NOMO-1 (cell line): ENCODE measurements at regions not wholly inside any gene's neighbourhood (a gene's known extent, or its start where the extent isn't known, plus 50 kb on each side); places are given as distances from the start of the nearest gene placed in this dataset.
"Not testable (repeated sequence)": the region's sequence is repeated elsewhere in the genome, so short reads cannot be mapped to it uniquely, and the experiment has no call there.

Experiments used
- DNase-seq, 2 experiments: peaks; one replicate each; lab custom pipeline; 2025; ENCODE audit not compliant: unreplicated experiment in 2 of 2; lab: John Stamatoyannopoulos, UW

DNA sequence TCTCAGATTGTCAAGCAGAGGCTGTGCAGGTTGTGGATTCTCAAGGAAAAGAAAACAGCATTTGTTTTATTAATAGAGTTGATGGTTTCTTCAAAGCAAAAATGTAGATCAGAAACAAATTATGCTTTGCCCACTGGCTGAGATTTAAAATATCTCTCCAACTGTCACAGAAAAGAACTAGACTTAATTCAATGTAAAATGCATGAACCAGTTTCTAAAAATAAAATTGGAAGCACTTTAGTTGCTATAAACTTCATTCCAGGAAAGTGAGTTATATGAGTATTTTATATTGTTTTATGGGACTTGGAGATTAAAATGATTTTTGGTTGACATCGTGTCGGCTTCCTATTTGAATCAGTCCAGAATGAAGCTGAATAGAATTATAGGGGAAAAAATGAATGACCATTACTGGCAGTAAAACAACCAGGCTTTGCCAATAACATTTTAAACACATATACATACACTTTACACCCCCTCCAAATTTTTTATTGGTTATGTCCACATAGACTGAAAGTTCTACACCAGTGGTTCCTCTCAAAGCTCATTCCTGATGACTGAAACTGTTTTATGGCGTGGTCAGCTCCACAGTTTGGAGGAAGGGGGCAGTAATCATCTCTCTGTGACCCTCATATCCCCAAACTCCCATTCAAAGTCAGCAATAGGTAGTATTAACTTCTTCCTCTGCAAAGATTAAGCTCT lies 55.5 kb upstream of the DAAM1 start:
- no peak for DNase-seq

DNA sequence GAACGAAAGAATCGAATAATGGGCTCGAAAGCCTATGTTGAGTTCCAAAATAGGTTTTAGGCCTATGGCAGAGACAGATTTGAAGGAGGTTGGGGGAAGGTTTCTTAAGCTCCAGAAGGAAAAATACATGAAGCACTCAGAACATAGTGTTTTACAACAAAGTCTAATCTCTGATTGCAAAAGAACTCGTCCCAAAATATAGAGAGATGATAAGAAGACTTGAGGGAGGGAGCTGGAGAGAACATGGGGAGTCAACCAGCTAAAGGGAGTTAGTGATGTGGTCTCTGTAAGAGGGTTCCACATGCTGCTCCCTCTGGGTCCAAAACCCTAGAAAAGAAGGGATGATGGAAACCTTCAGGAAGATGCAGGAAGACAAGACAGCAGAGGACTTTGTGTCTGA lies 54.8 kb upstream of the DAAM1 start:
- no peak for DNase-seq

DNA sequence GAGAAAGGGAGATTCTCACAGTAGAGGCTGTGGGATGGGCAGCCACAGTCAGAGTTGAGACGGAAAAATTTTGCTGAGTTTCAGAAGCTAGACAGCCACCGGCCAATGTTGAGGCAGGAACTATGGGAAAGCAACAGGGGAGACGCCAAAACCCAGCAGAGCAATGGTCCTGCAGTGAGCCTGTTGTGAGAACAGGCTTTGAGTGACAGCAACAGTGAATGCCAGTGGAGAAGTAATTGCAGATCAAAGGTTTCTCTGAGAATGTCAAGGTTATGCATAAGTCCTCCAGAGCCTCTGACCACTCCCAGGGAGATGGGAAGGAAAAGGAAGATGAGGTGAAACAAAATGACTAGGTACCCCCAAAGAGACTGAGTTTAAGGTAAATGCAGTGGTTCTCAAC lies 54.2 kb upstream of the DAAM1 start:
- DNase-seq = no peak

DNA sequence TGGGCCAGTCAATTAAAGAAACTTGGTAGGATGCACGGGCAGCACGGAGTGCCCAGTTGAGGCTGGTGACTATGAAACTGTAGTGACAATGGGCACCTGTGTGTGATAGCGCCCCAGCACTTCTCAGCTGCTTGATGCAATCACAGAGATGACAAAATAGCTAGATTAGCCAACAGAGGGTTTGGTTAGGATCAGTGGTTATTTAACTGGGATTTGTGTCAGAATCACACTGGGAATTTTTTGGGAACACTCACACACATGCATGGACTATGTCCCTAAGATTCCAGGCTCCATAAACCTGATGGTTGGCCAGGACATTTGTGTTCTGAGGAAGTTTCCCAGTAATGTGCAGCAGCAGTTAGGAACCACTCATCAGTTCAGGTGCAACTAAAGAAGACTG lies 51.2 kb upstream of the DAAM1 start:
- DNase-seq = no peak

GRCh38 chr14:59138576-59138975 lies 49.9 kb upstream of the DAAM1 start:
- DNase-seq = not testable (repeated sequence)
